Right ventricle myocardium superior (tissue), 1 donor: ENCODE measurements at regions not wholly inside any gene's neighbourhood (a gene's known extent, or its start where the extent isn't known, plus 50 kb on each side); places are given as distances from the start of the nearest gene placed in this dataset.

Experiments used
- ATAC-seq: fragments of 200-7000 bp; cut with Tn5 transposase; one replicate; pipeline ENCODE4 v1.9.1; 2020; ENCODE audit warnings: mild to moderate bottlenecking; ENCODE audit not compliant: poor library complexity
- DNase-seq: peaks from one replicate; pipeline ENCODE4 v3.0.0-alpha.2; 2020
- intact Hi-C: fragments of 100-400 bp; cut with DNase I; formaldehyde crosslinking; loops from one replicate; pipeline ENCODE4 v1.11.2; 2022
- donor health status: DM: no; HTN: yes; CAD: no; lungs with severe emphysema.

GRCh38 chr7:113825832-113826231 is 93.0 kb downstream of the PPP1R3A start:
- ATAC-seq (no peak), DNase-seq (no peak)
- intact Hi-C loops = no loop called here

GRCh38 chr7:113824117-113824823 is 94.5 kb downstream of the PPP1R3A start:
- peak; percentile 75 for ATAC-seq
- intact Hi-C loops = no loop called here
- no peak for DNase-seq

GRCh38 chr7:113819474-113819873 is 99.3 kb downstream of the PPP1R3A start:
- intact Hi-C loops = no loop called here
- DNase-seq (no peak), ATAC-seq (peak; percentile 59)

GRCh38 chr7:113816639-113817038 is 102.2 kb downstream of the PPP1R3A start:
- no peak for DNase-seq
- intact Hi-C loops = no loop called here
- ATAC-seq = no peak

GRCh38 chr7:113813471-113813870 is 105.3 kb downstream of the PPP1R3A start:
- peak; percentile 60 for ATAC-seq
- DNase-seq = no peak
- intact Hi-C loops = no loop called here

GRCh38 chr7:113812591-113813255 is 106.1 kb downstream of the PPP1R3A start:
- ATAC-seq (peak; percentile 27), DNase-seq (no peak)
- intact Hi-C loops = no loop called here

- intact Hi-C loops = no loop called here
- no peak for ATAC-seq
- no peak for DNase-seq
Measured at GRCh38 chr7:113810080-113810744, 108.6 kb downstream of the PPP1R3A start.

- intact Hi-C loops = no loop called here
- no peak for ATAC-seq
- no peak for DNase-seq
Measured at GRCh38 chr7:113809581-113809980, 109.2 kb downstream of the PPP1R3A start.

- ATAC-seq (no peak), DNase-seq (no peak)
- intact Hi-C loops = no loop called here
Measured at GRCh38 chr7:113806633-113807327, 112.0 kb downstream of the PPP1R3A start.

GRCh38 chr7:113805976-113806375 is 112.8 kb downstream of the PPP1R3A start:
- DNase-seq = no peak
- intact Hi-C loops = no loop called here
- ATAC-seq = no peak

- DNase-seq = no peak
- no peak for ATAC-seq
- intact Hi-C loops = no loop called here
Measured at GRCh38 chr7:113804475-113805095, 114.2 kb downstream of the PPP1R3A start.

GRCh38 chr7:113801751-113802150 is 117.1 kb downstream of the PPP1R3A start:
- DNase-seq = no peak
- intact Hi-C loops = no loop called here
- ATAC-seq = no peak

- intact Hi-C loops = no loop called here
- ATAC-seq = no peak
- no peak for DNase-seq
Measured at GRCh38 chr7:113800826-113801225, 118.0 kb downstream of the PPP1R3A start.

- ATAC-seq (no peak), DNase-seq (no peak)
- intact Hi-C loops = loop anchor here (10.0 kb wide), 1 partner anchor 115 kb away; the partner anchor contains the start of gene PPP1R3A
Measured at GRCh38 chr7:113799896-113800295, 118.9 kb downstream of the PPP1R3A start.

- DNase-seq (no peak), ATAC-seq (no peak)
- intact Hi-C loops = loop anchor here (10.0 kb wide), 1 partner anchor 117 kb away; the partner anchor contains the start of gene PPP1R3A
Measured at GRCh38 chr7:113797420-113798010, 121.3 kb downstream of the PPP1R3A start.

- ATAC-seq = no peak
- intact Hi-C loops = loop anchor here (10.0 kb wide), 1 partner anchor 118 kb away; the partner anchor contains the start of gene PPP1R3A
- DNase-seq = no peak
Measured at GRCh38 chr7:113796557-113796956, 122.3 kb downstream of the PPP1R3A start.

- intact Hi-C loops = loop anchor here (10.0 kb wide), 1 partner anchor 120 kb away; the partner anchor contains the start of gene PPP1R3A
- ATAC-seq = no peak
- DNase-seq = no peak
Measured at GRCh38 chr7:113794573-113794972, 124.2 kb downstream of the PPP1R3A start.

- intact Hi-C loops = loop anchor here (10.0 kb wide), 1 partner anchor 122 kb away; the partner anchor contains the start of gene PPP1R3A
- ATAC-seq = no peak
- no peak for DNase-seq
Measured at GRCh38 chr7:113793171-113793570, 125.6 kb downstream of the PPP1R3A start.
